C4-2B (cell line): ENCODE measurements at regions not wholly inside any gene's neighbourhood (a gene's known extent, or its start where the extent isn't known, plus 50 kb on each side); places are given as distances from the start of the nearest gene placed in this dataset.

ENCODE experiments used
- CTCF ChIP-seq: fragments of 450-650 bp; conservative IDR thresholded peaks from 2 replicates; pipeline ENCODE4 v1.5.1; 2017; ENCODE audit warnings: mild to moderate bottlenecking
- ZFX ChIP-seq: fragments of 450-650 bp; IDR thresholded peaks from 2 replicates; pipeline ENCODE4 v1.6.1; 2017

GRCh38 chr12:94909663-94910062 is 93.8 kb downstream of the NDUFA12 start:
- TF ChIP-seq CTCF (no peak), ZFX (no peak)
